ENCODE measurements at regions not wholly inside any gene's neighbourhood (a gene's known extent, or its start where the extent isn't known, plus 50 kb on each side); places are given as distances from the start of the nearest gene placed in this dataset.
A peak's percentile ranks its signal among the peaks of the same experiment; 100 is the strongest.

GRCh38 chr18:41829647-41830516 lies 125.2 kb upstream of the PIK3C3 start:
- DNase-seq (ENCODE audit: low spot score): peak; percentile 17

- no peak for DNase-seq (ENCODE audit: low spot score)
Observed at GRCh38 chr18:41828137-41828536, 126.9 kb upstream of the PIK3C3 start.

GRCh38 chr18:41820784-41821183 lies 134.2 kb upstream of the PIK3C3 start:
- DNase-seq (ENCODE audit: low spot score): no peak

- DNase-seq (ENCODE audit: low spot score): no peak
Observed at GRCh38 chr18:41818381-41819355, 136.4 kb upstream of the PIK3C3 start.

- DNase-seq (ENCODE audit: low spot score): no peak
Observed at GRCh38 chr18:41814651-41815050, 140.4 kb upstream of the PIK3C3 start.

GRCh38 chr18:41809652-41810051 lies 145.4 kb upstream of the PIK3C3 start:
- no peak for DNase-seq (ENCODE audit: low spot score)

- DNase-seq (ENCODE audit: low spot score): no peak
Observed at GRCh38 chr18:41805341-41805740, 149.7 kb upstream of the PIK3C3 start.

- DNase-seq (ENCODE audit: low spot score): no peak
Observed at GRCh38 chr18:41798879-41799278, 156.2 kb upstream of the PIK3C3 start.

GRCh38 chr18:41790687-41791086 lies 164.3 kb upstream of the PIK3C3 start:
- no peak for DNase-seq (ENCODE audit: low spot score)

GRCh38 chr18:41789001-41789400 lies 166.0 kb upstream of the PIK3C3 start:
- no peak for DNase-seq (ENCODE audit: low spot score)

GRCh38 chr18:41783879-41784278 lies 171.2 kb upstream of the PIK3C3 start:
- no peak for DNase-seq (ENCODE audit: low spot score)

- no peak for DNase-seq (ENCODE audit: low spot score)
Observed at GRCh38 chr18:41783065-41783818, 171.8 kb upstream of the PIK3C3 start.

GRCh38 chr18:41771973-41772372 lies 183.1 kb upstream of the PIK3C3 start:
- DNase-seq (ENCODE audit: low spot score): no peak

- no peak for DNase-seq (ENCODE audit: low spot score)
Observed at GRCh38 chr18:41769265-41769664, 185.8 kb upstream of the PIK3C3 start.

GRCh38 chr18:41768467-41768866 lies 186.6 kb upstream of the PIK3C3 start:
- DNase-seq (ENCODE audit: low spot score): no peak

- DNase-seq (ENCODE audit: low spot score): peak; percentile 2
Observed at GRCh38 chr18:41767960-41768359, 187.1 kb upstream of the PIK3C3 start.

- no peak for DNase-seq (ENCODE audit: low spot score)
Observed at GRCh38 chr18:41765460-41765859, 189.6 kb upstream of the PIK3C3 start.

GRCh38 chr18:41763361-41763760 lies 191.7 kb upstream of the PIK3C3 start:
- no peak for DNase-seq (ENCODE audit: low spot score)

- DNase-seq (ENCODE audit: low spot score): no peak
Observed at GRCh38 chr18:41761333-41762018, 193.6 kb upstream of the PIK3C3 start.

- DNase-seq (ENCODE audit: low spot score): no peak
Observed at GRCh38 chr18:41758534-41758933, 196.5 kb upstream of the PIK3C3 start.

- DNase-seq (ENCODE audit: low spot score): no peak
Observed at GRCh38 chr18:41756141-41756540, 198.9 kb upstream of the PIK3C3 start.

GRCh38 chr18:41754332-41754731 lies 200.7 kb upstream of the PIK3C3 start:
- DNase-seq (ENCODE audit: low spot score): no peak
